Activated T-cell treated with anti-CD3 and anti-CD28 coated beads for 1 hour (primary cell): ENCODE measurements at regions not wholly inside any gene's neighbourhood (a gene's known extent, or its start where the extent isn't known, plus 50 kb on each side); places are given as distances from the start of the nearest gene placed in this dataset.

Source experiments
- DNase-seq: peaks from one replicate; pipeline ENCODE4 v3.0.0-alpha.2; 2020; ENCODE audit warnings: low read depth

GRCh38 chr17:56096026-56096810, 57.1 kb upstream of the ANKFN1 start:
- DNase-seq: no peak

DNA sequence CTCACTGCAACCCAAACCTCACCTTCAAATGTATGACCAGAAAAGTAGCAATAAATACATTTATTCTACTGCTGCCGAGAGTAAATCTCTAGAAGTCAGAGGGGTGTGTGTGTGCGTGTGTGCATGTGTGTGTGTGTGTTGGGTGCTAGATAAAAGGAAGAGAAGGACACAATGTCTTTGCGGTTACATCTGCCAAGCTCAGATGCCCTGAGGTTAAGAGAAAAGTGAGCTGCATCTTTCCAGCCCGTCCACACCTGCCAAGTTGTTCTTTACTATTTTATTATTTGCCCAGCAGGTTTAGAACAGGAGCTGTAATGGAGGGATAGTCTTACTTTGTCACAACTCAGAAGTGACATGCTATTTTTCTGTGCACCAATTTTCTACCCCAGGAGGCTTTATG, 54.5 kb upstream of the ANKFN1 start:
- DNase-seq: no peak

DNA sequence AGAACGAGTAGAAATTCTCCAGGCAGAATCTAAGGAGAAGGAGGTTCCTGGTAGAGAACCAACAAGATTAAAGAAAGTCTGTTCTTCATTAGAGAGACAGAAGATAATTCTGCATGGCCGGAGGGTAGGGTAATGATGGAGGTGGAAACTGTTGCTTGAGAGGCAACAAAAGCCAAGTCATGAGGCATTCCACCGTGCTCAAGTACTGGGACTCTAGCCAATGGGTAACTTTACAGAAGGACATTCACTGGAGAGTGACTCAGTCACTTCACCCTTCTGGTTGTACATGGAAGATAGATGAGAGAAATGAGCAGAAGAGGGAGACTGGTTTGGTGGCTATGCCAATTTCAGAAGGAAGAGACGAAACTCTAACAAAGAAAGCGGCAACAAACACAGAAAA, 53.6 kb upstream of the ANKFN1 start:
- no peak for DNase-seq
